ENCODE measurements at regions not wholly inside any gene's neighbourhood (a gene's known extent, or its start where the extent isn't known, plus 50 kb on each side); places are given as distances from the start of the nearest gene placed in this dataset.
A peak's percentile ranks its signal among the peaks of the same experiment; 100 is the strongest.

- TF ChIP-seq FOSL1 (CRISPR knock-in tag; IDR thresholded peaks at IDR 0.05; ENCODE audit: borderline replicate concordance) (no peak; the same call in 1 of the 2 replicates), POGZ (CRISPR knock-in tag; IDR thresholded peaks at IDR 0.05) (no peak; the same call in 1 of the 2 replicates), PATZ1 (CRISPR knock-in tag; IDR thresholded peaks at IDR 0.05) (peak; percentile 65; the same call in 1 of the 2 replicates), PRPF4 (IDR thresholded peaks at IDR 0.05; ENCODE audit: low read depth, low read length, poor library complexity, severe bottlenecking) (no peak), ZNF720 (CRISPR knock-in tag; IDR thresholded peaks at IDR 0.05) (no peak), ZHX2 (IDR thresholded peaks at IDR 0.05; ENCODE audit: low read depth) (no peak), ZHX2 (CRISPR knock-in tag; IDR thresholded peaks at IDR 0.05; ENCODE audit: borderline replicate concordance) (0 out of 2 replicates have a peak, but pooled peaks have one; percentile 36), ZNF546 (CRISPR knock-in tag; conservative IDR thresholded peaks at IDR 0.05) (no peak), ZNF713 (CRISPR knock-in tag; IDR thresholded peaks at IDR 0.05) (no peak), SP1 (IDR thresholded peaks at IDR 0.05) (no peak), SP1 (CRISPR knock-in tag; IDR thresholded peaks at IDR 0.05) (no peak), ZNF496 (CRISPR knock-in tag; IDR thresholded peaks at IDR 0.05; ENCODE audit: insufficient replicate concordance) (no peak), TAF1 (CRISPR knock-in tag; IDR thresholded peaks at IDR 0.05) (no peak), ZFP36 (IDR thresholded peaks at IDR 0.05; ENCODE audit: borderline replicate concordance, low read depth, low read length, partially characterized antibody) (peak; percentile 10), KLF16 (CRISPR knock-in tag; IDR thresholded peaks at IDR 0.05) (no peak), ESRRA (CRISPR knock-in tag; IDR thresholded peaks at IDR 0.05; ENCODE audit: low read depth) (no peak), ATAD3A (CRISPR knock-in tag; IDR thresholded peaks at IDR 0.05) (no peak), KLF15 (CRISPR knock-in tag; IDR thresholded peaks at IDR 0.05; ENCODE audit: borderline replicate concordance) (no peak)
Observed at GRCh38 chr14:38868399-38869290, 234.4 kb downstream of the SEC23A start (continued).

Data from HepG2 (cell line).